Spleen (tissue), 11 donors: ENCODE measurements at regions not wholly inside any gene's neighbourhood (a gene's known extent, or its start where the extent isn't known, plus 50 kb on each side); places are given as distances from the start of the nearest gene placed in this dataset.

Source experiments
- DNase-seq: peaks from one replicate; pipeline ENCODE4 v3.0.0-alpha.2; 2020
- H3K27ac ChIP-seq, 8 donors: fragments of 200-600 bp; sonication (generic) in 7 of 8; 1 replicate in 4 of 8; 2 replicates in 4 of 8; pipeline versions ENCODE4 v1.5.0 to v1.8.0; 2016 to 2021; ENCODE audit warnings: inconsistent platforms in 4 of 8, mild to moderate bottlenecking in 4 of 8, moderate library complexity in 1 of 8
- H3K27me3 ChIP-seq, 7 donors: fragments of 200-600 bp; sonication (generic) in 6 of 7; replicated peaks in 1 of 7; 1 replicate in 4 of 7; 2 replicates in 3 of 7; pipeline versions ENCODE4 v1.5.0 to v1.8.0; 2016 to 2021; ENCODE audit warnings: inconsistent platforms in 3 of 7, mild to moderate bottlenecking in 1 of 7
- H3K36me3 ChIP-seq, 6 donors: fragments of 200-600 bp; sonication (generic) in 5 of 6; 1 replicate in 4 of 6; 2 replicates in 2 of 6; pipeline versions ENCODE4 v1.5.0 to v1.8.0; 2016 to 2021; ENCODE audit warnings: inconsistent platforms in 2 of 6
- H3K4me1 ChIP-seq, 6 donors: fragments of 200-600 bp; sonication (generic) in 5 of 6; 1 replicate in 3 of 6; 2 replicates in 3 of 6; pipeline versions ENCODE4 v1.5.0 to v1.8.0; 2016 to 2021; ENCODE audit warnings: inconsistent platforms in 3 of 6
- H3K4me3 ChIP-seq, 8 donors: fragments of 200-600 bp; sonication (generic) in 7 of 8; 1 replicate in 4 of 8; 2 replicates in 4 of 8; pipeline versions ENCODE4 v1.5.0 to v1.8.0; 2016 to 2021; ENCODE audit warnings: inconsistent platforms in 4 of 8, mild to moderate bottlenecking in 4 of 8, moderate library complexity in 2 of 8
- H3K9me3 ChIP-seq, 8 donors: fragments of 200-600 bp; sonication (generic) in 7 of 8; 1 replicate in 4 of 8; 2 replicates in 4 of 8; pipeline versions ENCODE4 v1.5.0 to v1.8.0; 2016 to 2021; ENCODE audit warnings: inconsistent platforms in 4 of 8
- CTCF ChIP-seq, 11 experiments: fragments of 200-600 bp in 7 of 11; fragments of 450-650 bp in 4 of 11; sonication (generic) in 4 of 11; IDR thresholded peaks in 8 of 11; conservative IDR thresholded peaks in 3 of 11; 1 replicate in 7 of 11; 2 replicates in 4 of 11; pipeline versions ENCODE4 v1.4.0 to v1.8.0; 2016 to 2021; ENCODE audit warnings: antibody characterized with exemption in 11 of 11, inconsistent platforms in 4 of 11, mild to moderate bottlenecking in 1 of 11
- POLR2A ChIP-seq, 3 donors: fragments of 450-650 bp; IDR thresholded peaks; one replicate each; pipeline ENCODE4 v1.5.1; 2017; ENCODE audit warnings: antibody characterized with exemption in 3 of 3, mild to moderate bottlenecking in 1 of 3
- POLR2AphosphoS5 ChIP-seq, 3 donors: sonication (generic); formaldehyde crosslinking; IDR thresholded peaks; one replicate each; pipeline ENCODE4 v1.5.1; 2017; ENCODE audit warnings: antibody characterized with exemption in 3 of 3
- WGBS, 5 donors: extraction: QIAGEN DNeasy Blood & Tissue Kit in 3 of 5; methylation state at CpG; one replicate each; pipeline versions ENCODE4 v1.1.5 to v1.1.7; 2013 to 2018; 5-methylcytosine and 5-hydroxymethylcytosine counted together
- intact Hi-C: fragments of 100-400 bp; cut with DNase I; formaldehyde crosslinking; loops from one replicate; pipeline ENCODE4 v1.15.0; 2023; ENCODE audit warnings: low total_unique reads
- donor health status: healthy with polysubstance abuse.
- donor health status: DM: no; HTN: no; CAD: no; lungs with moderate emphysema.
- donor health status: DM: no; HTN: no; CAD: no.
- donor health status: Bipolar disorder and iron deficiency.
- donor health status: healthy.
- donor health status: DM: no; HTN: no; CAD: no.
- donor health status: DM: yes; HTN: yes; CAD: no.

DNA sequence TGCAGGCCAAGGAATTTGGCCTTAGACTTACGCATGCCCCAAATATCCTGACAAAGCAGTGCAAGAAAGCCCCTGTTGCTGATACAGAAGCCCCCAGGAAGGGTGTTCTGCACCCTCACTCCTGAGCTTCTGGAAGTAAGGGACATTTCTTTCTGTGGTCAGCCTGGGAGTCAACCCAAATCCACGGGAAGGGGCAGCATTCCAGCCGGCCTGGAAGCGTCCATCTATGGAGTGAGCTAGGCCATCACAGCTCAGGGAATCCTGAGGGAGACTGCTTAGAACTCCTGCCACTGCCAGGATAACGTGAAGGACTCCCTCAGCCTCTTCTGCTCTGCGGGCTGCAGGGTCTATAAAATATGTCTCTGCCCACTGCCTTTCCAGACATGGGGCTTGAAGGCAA, 173.9 kb downstream of the ANAPC1 start:
- TF ChIP-seq CTCF (IDR thresholded peaks at IDR 0.05 in 8 of 11, conservative IDR thresholded peaks at IDR 0.05 in 3 of 11) (no peak), POLR2AphosphoS5 (IDR thresholded peaks at IDR 0.05) (no peak), POLR2A (IDR thresholded peaks at IDR 0.05) (no peak)
- DNase-seq = no peak
- H3K9me3 ChIP-seq = no peaks in the 10 kb centered on the region
- no peaks in the 10 kb centered on the region for H3K36me3 ChIP-seq
- 72 to 89% (median 86%) methylated on average over 6 of the region's 6 CpGs for WGBS, 5 donors
- H3K27me3 ChIP-seq = no peaks in the 10 kb centered on the region
- H3K27ac ChIP-seq = no peak overlapping the region
- peaks cover 0 to 15% (median 5%) of the 10 kb centered on the region in 6 donors for H3K4me1 ChIP-seq
- intact Hi-C loops = no loop called here
- no peak overlapping the region for H3K4me3 ChIP-seq

DNA sequence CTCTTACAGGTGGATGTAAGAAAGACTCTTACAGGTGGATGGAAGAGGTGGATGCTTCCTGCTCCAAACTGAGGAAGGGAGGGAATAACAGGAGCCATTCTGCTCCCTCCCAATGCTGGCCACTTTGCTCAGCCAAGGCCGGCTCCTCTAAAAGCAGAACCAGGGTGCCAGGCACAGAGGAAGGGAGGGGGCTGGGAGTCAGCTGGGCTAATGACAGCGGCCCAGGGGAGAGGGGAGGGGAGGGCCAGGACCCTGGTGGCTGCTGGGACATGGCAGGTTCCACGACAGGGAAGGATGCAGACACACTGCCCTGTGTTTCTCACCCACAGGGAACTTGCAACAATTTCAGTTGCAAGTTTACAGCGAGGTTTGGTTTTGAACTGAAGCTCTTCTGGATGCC, 173.4 kb downstream of the ANAPC1 start:
- H3K4me1 ChIP-seq = peaks cover 0 to 10% (median 4%) of the 10 kb centered on the region in 6 donors
- DNase-seq = no peak
- no peaks in the 10 kb centered on the region for H3K27me3 ChIP-seq
- no peak overlapping the region for H3K27ac ChIP-seq
- no peak overlapping the region for H3K4me3 ChIP-seq
- intact Hi-C loops = no loop called here
- TF ChIP-seq POLR2A (IDR thresholded peaks at IDR 0.05) = no peak
- TF ChIP-seq POLR2AphosphoS5 (IDR thresholded peaks at IDR 0.05) = no peak
- TF ChIP-seq CTCF (IDR thresholded peaks at IDR 0.05 in 8 of 11, conservative IDR thresholded peaks at IDR 0.05 in 3 of 11) = no peak
- no peaks in the 10 kb centered on the region for H3K36me3 ChIP-seq
- WGBS, 5 donors = 25 to 67% (median 53%) methylated on average over 4 of the region's 4 CpGs
- H3K9me3 ChIP-seq = no peaks in the 10 kb centered on the region

DNA sequence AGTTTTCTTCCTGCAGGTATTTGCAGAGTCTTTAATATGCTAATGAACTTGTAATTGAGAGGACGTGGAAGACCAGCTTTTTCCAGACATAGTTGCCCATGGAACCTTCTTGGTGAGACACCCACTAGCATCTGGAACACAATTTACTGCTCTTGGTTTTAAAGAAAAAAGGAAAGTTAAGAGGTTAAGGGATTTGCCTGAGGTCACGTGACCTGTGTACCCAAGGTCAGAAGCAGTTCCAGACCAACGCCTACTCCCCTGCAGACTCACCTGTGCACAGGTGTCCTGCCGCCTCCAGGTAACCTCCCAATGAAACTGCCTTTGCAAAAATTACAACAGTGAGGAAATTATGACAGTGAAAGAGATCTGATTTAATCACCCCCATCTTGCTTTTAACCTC, 172.7 kb downstream of the ANAPC1 start:
- intact Hi-C loops = no loop called here
- WGBS, 5 donors = 79 to 90% (median 83%) methylated on average over 4 of the region's 4 CpGs
- H3K27me3 ChIP-seq = no peaks in the 10 kb centered on the region
- DNase-seq = no peak
- H3K4me1 ChIP-seq = peaks cover 0 to 3% (median under 1%) of the 10 kb centered on the region in 6 donors
- H3K27ac ChIP-seq = no peak overlapping the region
- no peaks in the 10 kb centered on the region for H3K9me3 ChIP-seq
- no peaks in the 10 kb centered on the region for H3K36me3 ChIP-seq
- no peak for TF ChIP-seq POLR2A (IDR thresholded peaks at IDR 0.05)
- TF ChIP-seq POLR2AphosphoS5 (IDR thresholded peaks at IDR 0.05) = no peak
- TF ChIP-seq CTCF (IDR thresholded peaks at IDR 0.05 in 8 of 11, conservative IDR thresholded peaks at IDR 0.05 in 3 of 11) = no peak
- no peak overlapping the region for H3K4me3 ChIP-seq

DNA sequence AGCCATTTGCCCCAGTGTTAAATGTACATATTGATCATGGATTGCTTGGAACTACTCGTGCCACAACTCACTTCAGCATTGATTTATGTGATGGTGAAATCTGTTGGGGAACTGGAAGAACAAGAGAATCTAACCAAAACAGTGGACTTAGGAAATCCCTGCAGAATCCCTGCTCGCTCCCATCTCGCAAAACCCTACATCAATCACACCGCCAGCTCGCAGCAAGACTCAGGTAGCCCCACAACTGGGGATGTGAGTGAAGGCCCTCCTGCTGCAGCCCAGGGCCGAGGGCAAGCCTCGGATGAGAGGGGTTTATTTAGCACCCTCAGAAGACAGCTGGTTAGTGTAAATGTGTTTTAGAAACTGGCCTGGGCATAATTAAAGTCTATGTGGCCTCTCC, 171.6 kb downstream of the ANAPC1 start:
- no peak for TF ChIP-seq CTCF (IDR thresholded peaks at IDR 0.05 in 8 of 11, conservative IDR thresholded peaks at IDR 0.05 in 3 of 11)
- TF ChIP-seq POLR2AphosphoS5 (IDR thresholded peaks at IDR 0.05) = no peak
- no peak for TF ChIP-seq POLR2A (IDR thresholded peaks at IDR 0.05)
- intact Hi-C loops = no loop called here
- no peak overlapping the region for H3K27ac ChIP-seq
- no peak overlapping the region for H3K4me3 ChIP-seq
- no peaks in the 10 kb centered on the region for H3K4me1 ChIP-seq
- no peaks in the 10 kb centered on the region for H3K9me3 ChIP-seq
- H3K36me3 ChIP-seq = no peaks in the 10 kb centered on the region
- no peak for DNase-seq
- no peaks in the 10 kb centered on the region for H3K27me3 ChIP-seq
- WGBS, 5 donors = 79 to 98% (median 95%) methylated on average over 5 to 7 of the region's 7 CpGs
